Pancreas (tissue), 10 donors: ENCODE measurements at regions not wholly inside any gene's neighbourhood (a gene's known extent, or its start where the extent isn't known, plus 50 kb on each side); places are given as distances from the start of the nearest gene placed in this dataset.

Experiments used
- ATAC-seq, 4 donors: fragments of 200-7000 bp; cut with Tn5 transposase; one replicate each; pipeline versions ENCODE4 v1.8.0 to v1.9.1; 2020; ENCODE audit warnings: mild to moderate bottlenecking in 4 of 4, moderate library complexity in 4 of 4
- DNase-seq, 6 donors: peaks; one replicate each; pipeline ENCODE4 v3.0.0-alpha.2; 2020
- FAIRE-seq: peaks from 2 replicates; lab custom pipeline; 2012; peaks lifted over from hg19 to GRCh38; lab: Jason Lieb, UNC
- H3K27ac ChIP-seq, 4 donors: fragments of 200-600 bp; sonication (generic); 1 replicate in 3 of 4; 2 replicates in 1 of 4; pipeline versions ENCODE4 v1.5.0 to v1.8.0; 2020
- H3K27me3 ChIP-seq, 4 donors: fragments of 200-600 bp; one replicate each; pipeline ENCODE4 v1.8.0; 2021
- H3K36me3 ChIP-seq, 3 donors: fragments of 200-600 bp; sonication (generic) in 1 of 3; one replicate each; pipeline versions ENCODE4 v1.5.0 to v1.8.0; 2020 to 2021
- H3K4me1 ChIP-seq, 3 donors: fragments of 200-600 bp; one replicate each; pipeline ENCODE4 v1.8.0; 2021
- H3K4me3 ChIP-seq, 4 donors: fragments of 200-600 bp; sonication (generic) in 2 of 4; one replicate each; pipeline versions ENCODE4 v1.5.0 to v1.8.0; 2020 to 2021
- H3K9me3 ChIP-seq, 4 donors: fragments of 200-600 bp; one replicate each; pipeline ENCODE4 v1.8.0; 2021
- WGBS, 2 donors: extraction: QIAGEN DNeasy Blood & Tissue Kit; methylation state at CpG; one replicate each; pipeline ENCODE4 v1.1.7; 2013; 5-methylcytosine and 5-hydroxymethylcytosine counted together
- intact Hi-C, 3 donors: fragments of 100-400 bp; cut with DNase I; formaldehyde crosslinking; loops; one replicate each; pipeline versions ENCODE4 v1.11.1 to v1.14.2; 2022
- TF ChIP-seq, protein P1 (sequence below), 4 donors: fragments of 200-600 bp; sonication (generic) in 3 of 4; IDR thresholded peaks; one replicate each; pipeline versions ENCODE4 v1.5.0 to v1.8.0; 2021; ENCODE audit warnings: antibody characterized with exemption in 4 of 4
- donor health status: healthy with polysubstance abuse.
- donor health status: DM: no; HTN: no; CAD: no; lungs with moderate emphysema.
- donor health status: DM: no; HTN: no; CAD: no.
- donor health status: control.
- donor health status: control.
- donor health status: Bipolar disorder and iron deficiency.
- donor health status: DM: yes; HTN: yes; CAD: no.
- donor health status: DM: no; HTN: no; CAD: no.
- donor health status: DM: no; HTN: no; CAD: no.
- donor health status: DM: yes; HTN: yes; CAD: no.

DNA sequence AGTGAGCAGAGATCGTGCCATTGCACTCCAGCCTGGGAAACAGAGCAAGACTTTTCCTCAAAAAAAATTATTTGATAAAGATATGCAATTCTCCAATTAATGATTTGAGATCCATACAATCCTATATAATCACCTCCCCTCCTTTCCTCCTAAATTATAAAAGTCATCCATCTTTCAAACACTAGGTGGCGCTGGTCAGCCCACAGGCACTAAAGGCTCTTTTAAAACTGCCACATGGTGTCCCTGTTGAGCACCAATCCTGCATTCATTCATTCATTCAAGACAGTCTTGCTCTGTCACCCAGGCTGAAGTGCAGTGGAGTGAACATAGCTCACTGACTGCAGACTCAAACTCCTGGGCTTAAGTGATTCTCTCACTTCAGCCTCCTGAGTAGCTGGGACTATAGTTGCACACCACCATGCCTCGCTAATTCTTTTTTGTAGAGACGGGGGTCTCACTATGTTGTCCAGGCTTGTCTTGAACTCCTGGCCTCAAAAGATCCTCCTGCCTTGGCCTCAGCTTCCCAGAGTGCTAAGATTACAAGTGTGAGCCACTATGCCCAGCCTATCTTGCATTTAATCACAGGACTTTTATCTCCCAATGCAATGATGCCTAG, 58.7 kb upstream of the SLC2A12 start:
- 54 to 60% methylated on average over 4 of the region's 4 CpGs for WGBS, 2 donors
- DNase-seq (peak in 2 of 6 donors; percentile 33 to 37), ATAC-seq (peak in 3 of 4 donors; percentile 69 to 91 (median 76)), FAIRE-seq (no peak)
- H3K4me1 ChIP-seq: no peaks in the 10 kb centered on the region
- TF ChIP-seq, protein P1, sequence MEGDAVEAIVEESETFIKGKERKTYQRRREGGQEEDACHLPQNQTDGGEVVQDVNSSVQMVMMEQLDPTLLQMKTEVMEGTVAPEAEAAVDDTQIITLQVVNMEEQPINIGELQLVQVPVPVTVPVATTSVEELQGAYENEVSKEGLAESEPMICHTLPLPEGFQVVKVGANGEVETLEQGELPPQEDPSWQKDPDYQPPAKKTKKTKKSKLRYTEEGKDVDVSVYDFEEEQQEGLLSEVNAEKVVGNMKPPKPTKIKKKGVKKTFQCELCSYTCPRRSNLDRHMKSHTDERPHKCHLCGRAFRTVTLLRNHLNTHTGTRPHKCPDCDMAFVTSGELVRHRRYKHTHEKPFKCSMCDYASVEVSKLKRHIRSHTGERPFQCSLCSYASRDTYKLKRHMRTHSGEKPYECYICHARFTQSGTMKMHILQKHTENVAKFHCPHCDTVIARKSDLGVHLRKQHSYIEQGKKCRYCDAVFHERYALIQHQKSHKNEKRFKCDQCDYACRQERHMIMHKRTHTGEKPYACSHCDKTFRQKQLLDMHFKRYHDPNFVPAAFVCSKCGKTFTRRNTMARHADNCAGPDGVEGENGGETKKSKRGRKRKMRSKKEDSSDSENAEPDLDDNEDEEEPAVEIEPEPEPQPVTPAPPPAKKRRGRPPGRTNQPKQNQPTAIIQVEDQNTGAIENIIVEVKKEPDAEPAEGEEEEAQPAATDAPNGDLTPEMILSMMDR (IDR thresholded peaks at IDR 0.05): peak; percentile 38 to 86 (median 80)
- intact Hi-C loops: no loop called here
- H3K9me3 ChIP-seq: no peaks in the 10 kb centered on the region
- no peak overlapping the region for H3K4me3 ChIP-seq
- H3K27ac ChIP-seq: no peak overlapping the region
- no peaks in the 10 kb centered on the region for H3K27me3 ChIP-seq
- no peaks in the 10 kb centered on the region for H3K36me3 ChIP-seq

DNA sequence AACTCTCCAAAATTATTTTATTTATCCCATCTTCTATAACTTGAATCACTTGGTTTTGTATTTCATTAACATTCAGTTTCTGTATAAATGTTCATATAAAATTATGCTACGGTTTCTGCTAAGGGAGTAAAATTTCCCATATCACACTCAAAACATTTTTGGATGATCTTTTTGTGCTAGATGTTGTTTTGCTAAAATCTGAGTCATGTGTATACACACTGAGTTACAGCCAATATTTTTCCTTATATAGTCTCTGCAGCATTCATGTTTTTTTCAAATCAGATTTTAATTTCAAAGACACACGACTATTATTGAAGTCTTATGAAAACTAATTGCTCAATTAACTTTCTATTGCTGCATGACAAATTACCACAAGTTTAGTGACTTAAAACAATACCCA, 54.3 kb upstream of the SLC2A12 start:
- H3K36me3 ChIP-seq: no peaks in the 10 kb centered on the region
- no peaks in the 10 kb centered on the region for H3K9me3 ChIP-seq
- H3K4me3 ChIP-seq: no peak overlapping the region
- 57 to 72% methylated on average over 2 of the region's 2 CpGs for WGBS, 2 donors
- H3K4me1 ChIP-seq: no peaks in the 10 kb centered on the region
- ATAC-seq (no peak), DNase-seq (no peak), FAIRE-seq (no peak)
- H3K27me3 ChIP-seq: no peaks in the 10 kb centered on the region
- intact Hi-C loops: no loop called here
- TF ChIP-seq, protein P1 (IDR thresholded peaks at IDR 0.05): no peak
- H3K27ac ChIP-seq: no peak overlapping the region

DNA sequence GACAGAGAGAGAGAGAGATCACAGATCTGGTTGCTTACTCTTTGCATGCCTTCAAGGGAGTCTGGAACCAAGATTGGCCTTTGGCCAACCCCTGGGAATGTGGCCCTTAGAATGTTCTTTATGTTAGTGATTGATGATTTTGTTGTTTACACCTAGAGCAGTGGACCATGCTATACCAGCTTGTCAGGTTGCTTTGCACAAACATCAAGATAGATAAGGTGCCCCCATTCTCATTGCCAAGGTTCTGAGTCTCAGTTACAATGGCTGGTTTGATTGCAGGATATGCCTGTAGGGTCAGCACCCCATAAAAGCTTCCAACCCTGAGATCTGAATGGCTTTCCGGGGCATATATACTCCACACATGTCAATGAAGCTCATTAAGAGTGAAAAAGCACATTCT, 53.5 kb upstream of the SLC2A12 start:
- no peaks in the 10 kb centered on the region for H3K4me1 ChIP-seq
- no peak for FAIRE-seq
- no peaks in the 10 kb centered on the region for H3K27me3 ChIP-seq
- no peak overlapping the region for H3K27ac ChIP-seq
- 70 to 72% methylated on average over 1 of the region's 1 CpG for WGBS, 2 donors
- TF ChIP-seq, protein P1 (IDR thresholded peaks at IDR 0.05): no peak
- intact Hi-C loops: no loop called here
- ATAC-seq: no peak
- no peaks in the 10 kb centered on the region for H3K9me3 ChIP-seq
- H3K4me3 ChIP-seq: no peak overlapping the region
- no peaks in the 10 kb centered on the region for H3K36me3 ChIP-seq
- no peak for DNase-seq

DNA sequence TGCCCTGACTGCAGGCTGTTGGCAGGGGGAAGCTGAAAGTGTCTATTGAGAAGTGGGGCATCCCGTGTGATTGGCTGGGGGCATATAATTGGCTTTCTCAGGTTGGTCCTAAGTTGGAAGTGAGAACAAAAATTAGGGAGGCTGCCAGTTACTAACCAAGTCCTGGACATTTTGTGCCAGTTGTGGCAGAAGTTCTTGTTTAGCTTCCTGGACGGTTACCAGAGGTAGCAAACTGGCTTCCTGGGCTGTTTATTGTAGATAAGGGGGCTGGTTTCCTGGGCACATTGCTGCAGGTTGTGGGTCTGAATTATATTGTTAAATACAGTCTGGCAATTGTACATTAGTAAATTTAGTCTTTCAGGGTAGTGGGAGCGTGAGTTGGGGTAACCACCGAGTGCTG, 50.6 kb upstream of the SLC2A12 start:
- Histone ChIP-seq H3K9me3 (no peaks in the 10 kb centered on the region), H3K27me3 (no peaks in the 10 kb centered on the region), H3K4me1 (no peaks in the 10 kb centered on the region), H3K4me3 (no peak overlapping the region), H3K36me3 (no peaks in the 10 kb centered on the region), H3K27ac (no peak overlapping the region)
- intact Hi-C loops: no loop called here
- peak in 1 of 4 donors; percentile 44 for ATAC-seq
- TF ChIP-seq, protein P1 (IDR thresholded peaks at IDR 0.05): no peak
- FAIRE-seq: no peak
- DNase-seq: no peak
- WGBS, 2 donors: 74 to 78% methylated on average over 4 of the region's 4 CpGs
